B cell (primary cell): ENCODE measurements at regions not wholly inside any gene's neighbourhood (a gene's known extent, or its start where the extent isn't known, plus 50 kb on each side); places are given as distances from the start of the nearest gene placed in this dataset.

ENCODE experiments used
- ATAC-seq: fragments of 200-7000 bp; cut with Tn5 transposase; one replicate; pipeline ENCODE4 v1.10.0; 2021; ENCODE audit warnings: low read depth, mild to moderate bottlenecking, moderate number of reproducible peaks, moderate library complexity
- CTCF ChIA-PET: fragments of 350-600 bp; sonication (Branson Sonifier 250); formaldehyde crosslinking; loops from one replicate; lab custom pipeline; 2021; ENCODE audit warnings: antibody characterized with exemption, inconsistent platforms; lab: Charles Lee
- POLR2A ChIA-PET: fragments of 350-600 bp; sonication (Branson Sonifier 250); formaldehyde crosslinking; loops from one replicate; lab custom pipeline; 2021; ENCODE audit warnings: antibody characterized with exemption; lab: Charles Lee
- DNase-seq: peaks from one replicate; pipeline ENCODE4 v3.0.0; 2013
- H2AFZ ChIP-seq: 2 replicates; pipeline ENCODE4 v1.6.1; 2012; ENCODE audit warnings: mild to moderate bottlenecking, low read depth, low read length; ENCODE audit not compliant: insufficient read depth, poor library complexity, severe bottlenecking
- H3K27ac ChIP-seq, 2 donors: 1 replicate in 1 of 2; 2 replicates in 1 of 2; pipeline ENCODE4 v1.5.1; 2012 to 2013; ENCODE audit warnings: low read length in 2 of 2, mild to moderate bottlenecking in 2 of 2, moderate library complexity in 1 of 2
- H3K27me3 ChIP-seq, 4 experiments: fragments of 200-600 bp in 1 of 4; sonication (generic) in 1 of 4; replicated peaks in 1 of 4; 1 replicate in 2 of 4; 2 replicates in 2 of 4; pipeline versions ENCODE4 v1.6.1 to v1.7.0; 2013 to 2016; ENCODE audit warnings: low read length in 3 of 4, mild to moderate bottlenecking in 2 of 4, mixed read lengths in 1 of 4, moderate library complexity in 1 of 4; ENCODE audit not compliant: insufficient read depth in 4 of 4, control insufficient read depth in 3 of 4; ENCODE audit errors: control extremely low read depth in 1 of 4
- H3K36me3 ChIP-seq, 2 experiments: replicated peaks in 1 of 2; 1 replicate in 1 of 2; 2 replicates in 1 of 2; pipeline versions ENCODE4 v1.6.1 to v1.7.1; 2013; ENCODE audit warnings: low read length in 1 of 2; ENCODE audit not compliant: insufficient read depth in 2 of 2, control insufficient read depth in 1 of 2; ENCODE audit errors: control extremely low read depth in 1 of 2, extremely low read depth in 1 of 2
- H3K4me1 ChIP-seq, 2 donors: fragments of 200-600 bp in 1 of 2; sonication (generic) in 1 of 2; 1 replicate in 1 of 2; 2 replicates in 1 of 2; pipeline versions ENCODE4 v1.5.1 to v1.6.1; 2013 to 2017; ENCODE audit warnings: low read length in 2 of 2; ENCODE audit not compliant: control insufficient read depth in 2 of 2, insufficient read depth in 2 of 2
- H3K4me2 ChIP-seq: replicated peaks from 2 replicates; pipeline ENCODE3; 2012; ENCODE audit warnings: mild to moderate bottlenecking, low read depth, low read length; ENCODE audit not compliant: poor library complexity, severe bottlenecking
- H3K4me3 ChIP-seq, 5 experiments: fragments of 200-600 bp in 1 of 5; sonication (generic) in 1 of 5; 1 replicate in 3 of 5; 2 replicates in 2 of 5; pipeline versions ENCODE4 v1.5.1 to v1.7.0; 2011 to 2016; ENCODE audit warnings: low read length in 4 of 5, mild to moderate bottlenecking in 4 of 5, low read depth in 2 of 5, control low read depth in 1 of 5, moderate library complexity in 1 of 5; ENCODE audit not compliant: insufficient read depth in 1 of 5; ENCODE audit errors: control extremely low read depth in 1 of 5, extremely low read depth in 1 of 5
- H3K79me2 ChIP-seq: fragments of 200-600 bp; sonication (generic); one replicate; pipeline ENCODE4 v1.6.0; 2016; ENCODE audit warnings: low read length; ENCODE audit not compliant: control insufficient read depth, insufficient read depth
- H3K9ac ChIP-seq: fragments of 200-600 bp; sonication (generic); 2 replicates; pipeline ENCODE4 v1.6.1; 2017; ENCODE audit warnings: mild to moderate bottlenecking, low read length, moderate library complexity
- H3K9me3 ChIP-seq, 3 donors: one replicate each; pipeline versions ENCODE4 v1.6.1 to v1.7.1; 2013; ENCODE audit warnings: low read length in 2 of 3; ENCODE audit not compliant: control insufficient read depth in 2 of 3, insufficient read depth in 1 of 3; ENCODE audit errors: control extremely low read depth in 1 of 3
- H4K20me1 ChIP-seq: 2 replicates; pipeline ENCODE4 v1.6.0; 2012; ENCODE audit warnings: mild to moderate bottlenecking, low read length; ENCODE audit not compliant: insufficient read depth, control insufficient read depth, poor library complexity, severe bottlenecking
- H3K27ac Mint-ChIP-seq: one replicate; pipeline ENCODE4 v1.8.0; 2021; ENCODE audit warnings: mixed read lengths
- H3K27me3 Mint-ChIP-seq: one replicate; pipeline ENCODE4 v1.8.0; 2021; ENCODE audit warnings: mixed read lengths
- H3K4me1 Mint-ChIP-seq: one replicate; pipeline ENCODE4 v1.8.0; 2021; ENCODE audit warnings: mixed read lengths
- H3K4me3 Mint-ChIP-seq: one replicate; pipeline ENCODE4 v1.8.0; 2021; ENCODE audit warnings: mixed read lengths
- H3K9me3 Mint-ChIP-seq: one replicate; pipeline ENCODE4 v1.8.0; 2022; ENCODE audit warnings: mixed read lengths; ENCODE audit not compliant: insufficient read depth
- CTCF ChIP-seq: fragments of 200-600 bp; IDR thresholded peaks from one replicate; pipeline ENCODE4 v1.8.0; 2022; ENCODE audit warnings: antibody characterized with exemption, mild to moderate bottlenecking
- EZH2 ChIP-seq: IDR thresholded peaks from 2 replicates; pipeline ENCODE4 v1.6.1; 2012; ENCODE audit warnings: borderline replicate concordance, low read depth, mild to moderate bottlenecking, moderate library complexity, low read length; ENCODE audit not compliant: insufficient read depth, poor library complexity, severe bottlenecking
- WGBS: methylation state at CpG from one replicate; pipeline ENCODE4 v1.1.5; 2013; ENCODE audit warnings: missing lambda C conversion rate; ENCODE audit not compliant: insufficient coverage; 5-methylcytosine and 5-hydroxymethylcytosine counted together
- intact Hi-C: fragments of 100-400 bp; cut with micrococcal nuclease; formaldehyde crosslinking; loops from one replicate; pipeline ENCODE4 v1.10.0; 2022

GRCh38 chr4:163233321-163233720, 66.6 kb upstream of the NAF1 start:
- Histone ChIP-seq H3K4me3 (no peak overlapping the region), H3K9ac (no peak overlapping the region), H3K27me3 (no peaks in the 10 kb centered on the region), H3K36me3 (no peaks in the 10 kb centered on the region), H3K79me2 (no peaks in the 10 kb centered on the region), H3K4me2 (no peak overlapping the region), H3K4me1 (no peaks in the 10 kb centered on the region), H4K20me1 (no peaks in the 10 kb centered on the region), H3K27ac (no peak overlapping the region), H3K9me3 (peaks cover 0 to 7% (median 1%) of the 10 kb centered on the region in 3 donors), H2AFZ (no peak overlapping the region)
- intact Hi-C loops = no loop called here
- Mint-ChIP-seq H3K27me3 (no peaks in the 10 kb centered on the region), H3K27ac (no peak overlapping the region), H3K9me3 (peaks cover 12% of the 10 kb centered on the region), H3K4me1 (no peaks in the 10 kb centered on the region), H3K4me3 (no peak overlapping the region)
- ChIA-PET CTCF (no interaction called here), POLR2A (no interaction called here)
- no CpG with 5 or more reads among the region's 3 CpGs for WGBS
- no peak for DNase-seq
- TF ChIP-seq EZH2 (no peak), CTCF (no peak)
- no peak for ATAC-seq

- Histone ChIP-seq H3K79me2 (no peaks in the 10 kb centered on the region), H3K9ac (no peak overlapping the region), H3K36me3 (no peaks in the 10 kb centered on the region), H3K4me3 (no peak overlapping the region), H3K27ac (no peak overlapping the region), H3K27me3 (no peaks in the 10 kb centered on the region), H3K4me1 (no peaks in the 10 kb centered on the region), H3K4me2 (no peak overlapping the region), H4K20me1 (no peaks in the 10 kb centered on the region), H3K9me3 (no peaks in the 10 kb centered on the region), H2AFZ (no peak overlapping the region)
- ATAC-seq = no peak
- TF ChIP-seq EZH2 = no peak
- no peak for TF ChIP-seq CTCF
- POLR2A ChIA-PET = no interaction called here
- CTCF ChIA-PET = no interaction called here
- Mint-ChIP-seq H3K9me3 (peaks cover 5% of the 10 kb centered on the region), H3K27ac (no peak overlapping the region), H3K27me3 (no peaks in the 10 kb centered on the region), H3K4me1 (no peaks in the 10 kb centered on the region), H3K4me3 (no peak overlapping the region)
- intact Hi-C loops = no loop called here
- no peak for DNase-seq
These were observed 62.0 kb upstream of the NAF1 start for GRCh38 chr4:163228648-163229047.
